Epithelial cell of esophagus (primary cell): ENCODE measurements at regions not wholly inside any gene's neighbourhood (a gene's known extent, or its start where the extent isn't known, plus 50 kb on each side); places are given as distances from the start of the nearest gene placed in this dataset.

ENCODE experiments used
- DNase-seq: peaks from one replicate; pipeline ENCODE4 v3.0.0; 2010; ENCODE audit warnings: low read depth
- H3K4me3 ChIP-seq: 2 replicates; pipeline ENCODE4 v1.5.1; 2011; ENCODE audit warnings: mild to moderate bottlenecking, low read length, control low read depth
- CTCF ChIP-seq: IDR thresholded peaks from 2 replicates; pipeline ENCODE4 v1.5.1; 2011; ENCODE audit warnings: low read depth, mild to moderate bottlenecking, low read length, control low read depth, inconsistent platforms; ENCODE audit not compliant: insufficient read depth; ENCODE audit errors: missing control alignments

- no peak for DNase-seq
- no peak overlapping the region for H3K4me3 ChIP-seq
- TF ChIP-seq CTCF: no peak
Observed at GRCh38 chr10:123952099-123952498, 60.5 kb upstream of the CPXM2 start.

- no peak for DNase-seq
- H3K4me3 ChIP-seq: no peak overlapping the region
- TF ChIP-seq CTCF: no peak
Observed at GRCh38 chr10:123948030-123948823, 56.6 kb upstream of the CPXM2 start.

DNA sequence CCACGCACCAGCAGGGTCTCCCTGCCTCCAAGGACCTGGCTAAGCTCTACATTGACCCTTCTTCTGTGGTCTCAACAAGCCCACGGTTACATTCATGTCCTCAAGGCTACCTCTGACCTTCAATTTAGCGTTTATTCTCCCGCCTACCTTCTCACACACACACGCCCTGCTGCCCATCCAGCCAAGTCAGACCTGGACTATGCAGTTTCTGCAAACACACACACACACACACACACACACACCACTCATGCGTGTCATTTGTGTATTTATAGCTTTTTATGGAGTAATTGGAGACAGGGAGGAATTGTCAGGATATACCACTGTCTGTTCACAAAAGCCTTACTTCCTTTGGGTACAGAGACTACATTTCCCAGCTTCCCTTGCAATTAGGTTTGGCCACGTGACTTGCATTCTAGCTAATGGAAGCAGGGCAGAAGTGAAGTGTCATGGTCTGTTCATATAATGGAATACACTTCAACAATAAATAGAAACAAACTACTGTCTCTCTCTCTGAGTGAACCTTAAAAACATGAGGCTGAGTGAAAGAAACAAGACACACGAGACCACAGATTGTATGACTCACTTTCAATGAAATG is 53.8 kb upstream of the CPXM2 start:
- TF ChIP-seq CTCF: no peak
- H3K4me3 ChIP-seq: no peak overlapping the region
- peak; percentile 19 for DNase-seq

- DNase-seq: no peak
- TF ChIP-seq CTCF: no peak
Observed at GRCh38 chr10:123944661-123945060, 53.1 kb upstream of the CPXM2 start.

GRCh38 chr10:123943307-123943706 is 51.7 kb upstream of the CPXM2 start:
- no peak overlapping the region for H3K4me3 ChIP-seq
- DNase-seq: no peak
- TF ChIP-seq CTCF: no peak

More at GRCh38 chr10:123944661-123945060, 53.1 kb upstream of the CPXM2 start:
- H3K4me3 ChIP-seq: no peak overlapping the region

DNA sequence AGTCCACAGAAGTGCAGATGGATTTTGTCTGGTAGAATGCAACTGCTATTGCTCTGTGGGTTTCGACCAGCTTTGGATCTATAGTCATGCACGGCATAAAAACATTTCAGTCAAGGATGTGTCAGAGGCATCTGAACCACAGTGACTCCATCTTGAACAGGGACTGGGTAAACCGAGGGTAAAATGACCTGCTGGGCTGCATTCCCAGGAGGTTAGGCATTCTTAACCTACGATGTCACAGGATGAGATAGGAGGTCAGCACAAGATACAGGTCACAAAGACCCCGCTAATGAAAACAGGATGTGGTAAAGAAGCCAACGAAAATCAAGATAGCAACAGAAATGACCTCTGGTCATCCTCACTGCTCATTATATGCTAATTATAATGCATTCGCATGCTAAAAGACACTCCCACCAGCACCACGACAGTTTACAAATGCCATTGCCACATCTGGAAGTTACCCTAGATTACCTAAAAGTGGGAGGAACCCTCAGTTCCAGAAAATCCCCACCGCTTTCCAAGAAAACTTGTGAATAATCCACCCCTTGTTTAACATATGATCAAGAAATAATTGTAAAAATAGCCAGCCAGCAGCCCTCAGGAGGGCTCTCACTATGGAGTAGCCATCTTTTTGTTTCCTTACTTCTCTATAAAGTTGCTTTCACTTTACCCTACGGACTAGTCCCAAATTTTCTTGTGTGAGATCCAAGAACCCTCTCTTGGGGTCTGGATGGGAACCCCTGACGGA is 50.7 kb upstream of the CPXM2 start:
- DNase-seq: no peak
- TF ChIP-seq CTCF: no peak
- no peak overlapping the region for H3K4me3 ChIP-seq
